BJ (cell line): ENCODE measurements at regions not wholly inside any gene's neighbourhood (a gene's known extent, or its start where the extent isn't known, plus 50 kb on each side); places are given as distances from the start of the nearest gene placed in this dataset.

ENCODE experiments used
- CTCF ChIA-PET: fragments of 350-600 bp; formaldehyde crosslinking; extraction: SDS; loops from one replicate; lab custom pipeline; 2021; ENCODE audit warnings: antibody characterized with exemption, inconsistent platforms; lab: Yijun Ruan, JAX
- POLR2A ChIA-PET: fragments of 300-600 bp; sonication (Branson Sonifier 250); formaldehyde crosslinking; extraction: SDS; loops from one replicate; lab custom pipeline; 2021; ENCODE audit warnings: antibody characterized with exemption; lab: Charles Lee
- DNase-seq: peaks from one replicate; pipeline ENCODE4 v3.0.0-alpha.2; 2011; ENCODE audit warnings: low read depth
- H3K27me3 ChIP-seq: 2 replicates; pipeline ENCODE4 v1.6.0; 2011; ENCODE audit warnings: low read length; ENCODE audit not compliant: control insufficient read depth, insufficient read depth
- H3K36me3 ChIP-seq: 2 replicates; pipeline ENCODE4 v1.5.1; 2011; ENCODE audit warnings: low read length; ENCODE audit not compliant: control insufficient read depth, insufficient read depth
- H3K4me3 ChIP-seq: 2 replicates; pipeline ENCODE4 v1.5.1; 2011; ENCODE audit warnings: low read depth, mild to moderate bottlenecking, control low read depth, low read length
- CTCF ChIP-seq: IDR thresholded peaks from 2 replicates; pipeline ENCODE4 v1.5.1; 2011; ENCODE audit warnings: low read depth, mild to moderate bottlenecking, control low read depth, inconsistent platforms, low read length, moderate library complexity; ENCODE audit not compliant: insufficient read depth

- H3K36me3 ChIP-seq = no peaks in the 10 kb centered on the region
- ChIA-PET POLR2A (no interaction called here), CTCF (interaction anchor here (1.2 kb wide), 1 partner anchor 9 kb away, joined by 3 read pairs; no protein-coding TSS in a partner anchor)
- no peaks in the 10 kb centered on the region for H3K27me3 ChIP-seq
- H3K4me3 ChIP-seq = no peak overlapping the region
- no peak for TF ChIP-seq CTCF
- no peak for DNase-seq
Measured at GRCh38 chr18:30451981-30452380, 590.6 kb downstream of the DSC3 start.

GRCh38 chr18:30450927-30451326 lies 591.6 kb downstream of the DSC3 start:
- CTCF ChIA-PET = interaction anchor here (1.2 kb wide), 1 partner anchor 8 kb away, joined by 3 read pairs; no protein-coding TSS in a partner anchor
- POLR2A ChIA-PET = no interaction called here
- H3K4me3 ChIP-seq = no peak overlapping the region

GRCh38 chr18:30446605-30447004 lies 595.9 kb downstream of the DSC3 start:
- TF ChIP-seq CTCF = no peak
- Histone ChIP-seq H3K4me3 (no peak overlapping the region), H3K27me3 (no peaks in the 10 kb centered on the region), H3K36me3 (no peaks in the 10 kb centered on the region)
- POLR2A ChIA-PET = no interaction called here
- no peak for DNase-seq
- CTCF ChIA-PET = interaction anchor here (0.8 kb wide), 1 partner anchor 223 kb away, joined by 3 read pairs; no protein-coding TSS in a partner anchor

More at GRCh38 chr18:30450927-30451326, 591.6 kb downstream of the DSC3 start:
- no peak for TF ChIP-seq CTCF
- H3K36me3 ChIP-seq = no peaks in the 10 kb centered on the region
- no peaks in the 10 kb centered on the region for H3K27me3 ChIP-seq
- no peak for DNase-seq

- Histone ChIP-seq H3K36me3 (no peaks in the 10 kb centered on the region), H3K27me3 (no peaks in the 10 kb centered on the region), H3K4me3 (no peak overlapping the region)
- DNase-seq = no peak
- no peak for TF ChIP-seq CTCF
- POLR2A ChIA-PET = no interaction called here
- CTCF ChIA-PET = no interaction called here
Measured at GRCh38 chr18:30444544-30444943, 598.0 kb downstream of the DSC3 start.

GRCh38 chr18:30440351-30440750 lies 602.2 kb downstream of the DSC3 start:
- no peak for DNase-seq
- TF ChIP-seq CTCF = no peak
- Histone ChIP-seq H3K36me3 (no peaks in the 10 kb centered on the region), H3K27me3 (no peaks in the 10 kb centered on the region), H3K4me3 (no peak overlapping the region)
- ChIA-PET CTCF (no interaction called here), POLR2A (no interaction called here)
